Rectal smooth muscle tissue (tissue), 1 donor: ENCODE measurements at regions not wholly inside any gene's neighbourhood (a gene's known extent, or its start where the extent isn't known, plus 50 kb on each side); places are given as distances from the start of the nearest gene placed in this dataset.
"Not testable (repeated sequence)": the region's sequence is repeated elsewhere in the genome, so short reads cannot be mapped to it uniquely, and the experiment has no call there.

Experiments used
- H3K27ac ChIP-seq: one replicate; pipeline ENCODE4 v1.7.0; 2013; ENCODE audit warnings: low read depth, low read length, inconsistent platforms
- H3K27me3 ChIP-seq: one replicate; pipeline ENCODE4 v1.7.0; 2013; ENCODE audit warnings: low read length; ENCODE audit not compliant: control insufficient read depth, insufficient read depth
- H3K36me3 ChIP-seq: one replicate; pipeline ENCODE4 v1.7.0; 2013; ENCODE audit warnings: low read length; ENCODE audit not compliant: control insufficient read depth, insufficient read depth
- H3K4me1 ChIP-seq: one replicate; pipeline ENCODE4 v1.7.0; 2013; ENCODE audit warnings: low read length; ENCODE audit not compliant: control insufficient read depth, insufficient read depth
- H3K4me3 ChIP-seq: one replicate; pipeline ENCODE4 v1.7.0; 2013; ENCODE audit warnings: low read length
- H3K9ac ChIP-seq: one replicate; pipeline ENCODE4 v1.7.0; 2013; ENCODE audit warnings: low read length

GRCh38 chr1:178587096-178587495 is 74.2 kb downstream of the TEX35 start:
- Histone ChIP-seq H3K4me1 (no peaks in the 10 kb centered on the region), H3K4me3 (no peak overlapping the region), H3K27ac (no peak overlapping the region), H3K27me3 (no peaks in the 10 kb centered on the region), H3K36me3 (no peaks in the 10 kb centered on the region), H3K9ac (no peak overlapping the region)

GRCh38 chr1:178587975-178588374 is 75.1 kb downstream of the TEX35 start:
- Histone ChIP-seq H3K27ac (no peak overlapping the region), H3K4me3 (no peak overlapping the region), H3K36me3 (no peaks in the 10 kb centered on the region), H3K9ac (no peak overlapping the region), H3K27me3 (no peaks in the 10 kb centered on the region), H3K4me1 (no peaks in the 10 kb centered on the region)

- not testable (repeated sequence) for H3K27me3 ChIP-seq, H3K27ac ChIP-seq, H3K9ac ChIP-seq, H3K36me3 ChIP-seq, H3K4me3 ChIP-seq, H3K4me1 ChIP-seq
Measured at GRCh38 chr1:178589042-178589441, 76.1 kb downstream of the TEX35 start.

- not testable (repeated sequence) for H3K27me3 ChIP-seq, H3K4me3 ChIP-seq, H3K4me1 ChIP-seq, H3K36me3 ChIP-seq, H3K9ac ChIP-seq, H3K27ac ChIP-seq
Measured at GRCh38 chr1:178591811-178592210, 78.9 kb downstream of the TEX35 start.

GRCh38 chr1:178593515-178593914 is 80.6 kb downstream of the TEX35 start:
- no peaks in the 10 kb centered on the region for H3K36me3 ChIP-seq
- H3K4me1 ChIP-seq: no peaks in the 10 kb centered on the region
- no peaks in the 10 kb centered on the region for H3K27me3 ChIP-seq
- no peak overlapping the region for H3K9ac ChIP-seq
- H3K27ac ChIP-seq: no peak overlapping the region
- H3K4me3 ChIP-seq: no peak overlapping the region

GRCh38 chr1:178594133-178594532 is 81.2 kb downstream of the TEX35 start:
- Histone ChIP-seq H3K27ac (peak overlapping the region; percentile 45), H3K9ac (no peak overlapping the region), H3K36me3 (no peaks in the 10 kb centered on the region), H3K27me3 (no peaks in the 10 kb centered on the region), H3K4me3 (no peak overlapping the region), H3K4me1 (no peaks in the 10 kb centered on the region)

GRCh38 chr1:178595491-178595890 is 82.6 kb downstream of the TEX35 start:
- no peak overlapping the region for H3K4me3 ChIP-seq
- H3K36me3 ChIP-seq: no peaks in the 10 kb centered on the region
- H3K27me3 ChIP-seq: no peaks in the 10 kb centered on the region
- no peaks in the 10 kb centered on the region for H3K4me1 ChIP-seq
- no peak overlapping the region for H3K27ac ChIP-seq
- no peak overlapping the region for H3K9ac ChIP-seq

GRCh38 chr1:178599087-178599486 is 86.2 kb downstream of the TEX35 start:
- Histone ChIP-seq H3K36me3 (no peaks in the 10 kb centered on the region), H3K9ac (no peak overlapping the region), H3K4me1 (no peaks in the 10 kb centered on the region), H3K4me3 (no peak overlapping the region), H3K27ac (no peak overlapping the region), H3K27me3 (no peaks in the 10 kb centered on the region)

GRCh38 chr1:178599745-178600144 is 86.8 kb downstream of the TEX35 start:
- Histone ChIP-seq H3K9ac (no peak overlapping the region), H3K36me3 (no peaks in the 10 kb centered on the region), H3K27ac (no peak overlapping the region), H3K4me3 (no peak overlapping the region), H3K27me3 (no peaks in the 10 kb centered on the region), H3K4me1 (no peaks in the 10 kb centered on the region)

- Histone ChIP-seq H3K4me3 (no peak overlapping the region), H3K36me3 (no peaks in the 10 kb centered on the region), H3K4me1 (peaks cover 2% of the 10 kb centered on the region), H3K9ac (no peak overlapping the region), H3K27ac (no peak overlapping the region), H3K27me3 (no peaks in the 10 kb centered on the region)
Measured at GRCh38 chr1:178603926-178604325, 91.0 kb downstream of the TEX35 start.

GRCh38 chr1:178606839-178607238 is 93.9 kb downstream of the TEX35 start:
- Histone ChIP-seq H3K9ac (no peak overlapping the region), H3K4me1 (peaks cover 2% of the 10 kb centered on the region), H3K27me3 (no peaks in the 10 kb centered on the region), H3K36me3 (no peaks in the 10 kb centered on the region), H3K27ac (no peak overlapping the region), H3K4me3 (no peak overlapping the region)

GRCh38 chr1:178607718-178608408 is 95.0 kb downstream of the TEX35 start:
- no peaks in the 10 kb centered on the region for H3K36me3 ChIP-seq
- no peak overlapping the region for H3K4me3 ChIP-seq
- H3K27me3 ChIP-seq: no peaks in the 10 kb centered on the region
- peaks cover 2% of the 10 kb centered on the region for H3K4me1 ChIP-seq
- H3K9ac ChIP-seq: no peak overlapping the region
- H3K27ac ChIP-seq: no peak overlapping the region

GRCh38 chr1:178609015-178609414 is 96.1 kb downstream of the TEX35 start:
- Histone ChIP-seq H3K36me3 (no peaks in the 10 kb centered on the region), H3K4me3 (no peak overlapping the region), H3K9ac (no peak overlapping the region), H3K4me1 (peaks cover 2% of the 10 kb centered on the region), H3K27ac (no peak overlapping the region), H3K27me3 (no peaks in the 10 kb centered on the region)
